ENCODE measurements at regions not wholly inside any gene's neighbourhood (a gene's known extent, or its start where the extent isn't known, plus 50 kb on each side); places are given as distances from the start of the nearest gene placed in this dataset.
A peak's percentile ranks its signal among the peaks of the same experiment; 100 is the strongest.

DNA sequence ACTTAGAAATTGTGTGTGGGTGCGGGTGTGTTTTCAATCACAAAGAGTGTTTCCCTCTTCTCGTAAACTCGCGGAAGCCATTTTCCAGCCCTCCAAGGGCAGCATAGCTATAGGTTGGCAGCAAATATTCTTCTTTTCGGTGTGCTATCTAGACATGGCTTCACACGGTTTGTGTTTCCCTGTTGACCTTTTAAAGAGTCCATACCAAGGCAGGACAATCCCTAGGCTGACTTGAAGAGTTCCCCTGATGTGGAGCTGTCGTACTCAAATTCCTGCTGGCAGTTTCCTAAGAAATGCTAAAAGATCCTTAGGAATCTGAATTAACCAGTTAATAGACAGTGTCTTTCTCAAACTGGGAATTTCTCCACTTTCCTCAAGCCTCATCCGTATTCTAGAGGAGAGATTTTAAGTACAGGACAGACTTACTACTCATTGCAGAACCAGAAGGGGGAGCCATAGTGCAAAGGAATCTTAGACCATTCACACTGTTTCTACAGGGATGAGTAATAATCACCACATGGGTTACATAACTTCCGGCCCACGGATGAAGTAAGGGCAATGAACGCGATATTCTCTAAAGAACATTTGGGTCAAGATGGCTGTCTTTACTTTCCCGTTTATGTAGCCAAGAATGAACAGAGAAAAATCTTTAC, 288.6 kb upstream of the ELAC2 start:
- no peak overlapping the region for H3K4me3 ChIP-seq (ENCODE audit: low read depth, low read length)
- TF ChIP-seq, protein P1, sequence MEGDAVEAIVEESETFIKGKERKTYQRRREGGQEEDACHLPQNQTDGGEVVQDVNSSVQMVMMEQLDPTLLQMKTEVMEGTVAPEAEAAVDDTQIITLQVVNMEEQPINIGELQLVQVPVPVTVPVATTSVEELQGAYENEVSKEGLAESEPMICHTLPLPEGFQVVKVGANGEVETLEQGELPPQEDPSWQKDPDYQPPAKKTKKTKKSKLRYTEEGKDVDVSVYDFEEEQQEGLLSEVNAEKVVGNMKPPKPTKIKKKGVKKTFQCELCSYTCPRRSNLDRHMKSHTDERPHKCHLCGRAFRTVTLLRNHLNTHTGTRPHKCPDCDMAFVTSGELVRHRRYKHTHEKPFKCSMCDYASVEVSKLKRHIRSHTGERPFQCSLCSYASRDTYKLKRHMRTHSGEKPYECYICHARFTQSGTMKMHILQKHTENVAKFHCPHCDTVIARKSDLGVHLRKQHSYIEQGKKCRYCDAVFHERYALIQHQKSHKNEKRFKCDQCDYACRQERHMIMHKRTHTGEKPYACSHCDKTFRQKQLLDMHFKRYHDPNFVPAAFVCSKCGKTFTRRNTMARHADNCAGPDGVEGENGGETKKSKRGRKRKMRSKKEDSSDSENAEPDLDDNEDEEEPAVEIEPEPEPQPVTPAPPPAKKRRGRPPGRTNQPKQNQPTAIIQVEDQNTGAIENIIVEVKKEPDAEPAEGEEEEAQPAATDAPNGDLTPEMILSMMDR (IDR thresholded peaks at IDR 0.05; ENCODE audit: insufficient read depth, low read depth, low read length): peak; percentile 77
- DNase-seq (ENCODE audit: low read depth): peak; percentile 90

- no peak overlapping the region for H3K4me3 ChIP-seq (ENCODE audit: low read depth, low read length)
- TF ChIP-seq, protein P1 (IDR thresholded peaks at IDR 0.05; ENCODE audit: insufficient read depth, low read depth, low read length): no peak
- DNase-seq (ENCODE audit: low read depth): no peak
Observed at GRCh38 chr17:13302983-13303382, 285.2 kb upstream of the ELAC2 start.

DNA sequence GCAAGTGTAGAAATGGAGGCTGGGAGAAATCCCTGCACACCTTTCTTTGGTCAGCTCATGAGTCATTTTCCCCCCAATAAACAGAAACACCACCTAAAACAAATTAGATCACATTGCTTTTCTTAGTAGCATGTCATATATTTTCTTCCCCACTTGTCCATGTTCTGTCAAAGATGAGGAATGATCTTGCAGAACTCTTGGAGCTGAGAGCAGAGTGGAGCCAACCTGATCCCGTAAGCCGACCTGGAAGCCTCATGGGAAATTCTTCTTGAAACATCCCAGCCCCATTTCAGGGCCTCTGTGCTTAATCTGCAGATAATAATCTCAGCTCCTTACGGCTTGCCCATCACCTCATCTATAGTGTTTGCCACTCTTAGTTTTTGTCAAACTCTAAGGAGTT, 284.6 kb upstream of the ELAC2 start:
- H3K4me3 ChIP-seq (ENCODE audit: low read depth, low read length): no peak overlapping the region
- TF ChIP-seq, protein P1 (IDR thresholded peaks at IDR 0.05; ENCODE audit: insufficient read depth, low read depth, low read length): no peak
- DNase-seq (ENCODE audit: low read depth): no peak

- TF ChIP-seq, protein P1 (IDR thresholded peaks at IDR 0.05; ENCODE audit: insufficient read depth, low read depth, low read length): no peak
- no peak overlapping the region for H3K4me3 ChIP-seq (ENCODE audit: low read depth, low read length)
- no peak for DNase-seq (ENCODE audit: low read depth)
Observed at GRCh38 chr17:13297183-13297582, 279.4 kb upstream of the ELAC2 start.

DNA sequence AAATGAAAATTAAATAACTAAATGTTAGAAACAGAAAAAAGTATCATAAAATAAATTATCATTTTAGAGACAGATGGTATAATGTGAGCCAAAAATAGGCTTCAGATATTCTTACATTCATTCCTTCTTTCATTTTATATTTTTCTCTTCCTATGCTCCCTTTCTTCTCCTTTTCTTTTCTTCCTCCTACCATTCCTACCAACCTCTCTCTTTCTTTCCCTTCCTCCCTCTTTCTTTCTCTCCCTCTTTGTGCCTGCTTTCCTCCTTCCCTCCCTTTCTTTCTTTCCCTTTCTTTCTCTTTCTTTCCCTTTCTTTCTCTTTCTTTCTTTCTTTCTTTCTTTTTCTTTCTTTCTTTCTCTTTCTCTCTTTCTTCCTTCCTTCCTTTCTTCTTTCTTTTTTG, 275.6 kb upstream of the ELAC2 start:
- no peak overlapping the region for H3K4me3 ChIP-seq (ENCODE audit: low read depth, low read length)
- TF ChIP-seq, protein P1 (IDR thresholded peaks at IDR 0.05; ENCODE audit: insufficient read depth, low read depth, low read length): no peak
- DNase-seq (ENCODE audit: low read depth): no peak

- no peak for DNase-seq (ENCODE audit: low read depth)
- H3K4me3 ChIP-seq (ENCODE audit: low read depth, low read length): no peak overlapping the region
- TF ChIP-seq, protein P1 (IDR thresholded peaks at IDR 0.05; ENCODE audit: insufficient read depth, low read depth, low read length): no peak
Observed at GRCh38 chr17:13292291-13292690, 274.5 kb upstream of the ELAC2 start.

DNA sequence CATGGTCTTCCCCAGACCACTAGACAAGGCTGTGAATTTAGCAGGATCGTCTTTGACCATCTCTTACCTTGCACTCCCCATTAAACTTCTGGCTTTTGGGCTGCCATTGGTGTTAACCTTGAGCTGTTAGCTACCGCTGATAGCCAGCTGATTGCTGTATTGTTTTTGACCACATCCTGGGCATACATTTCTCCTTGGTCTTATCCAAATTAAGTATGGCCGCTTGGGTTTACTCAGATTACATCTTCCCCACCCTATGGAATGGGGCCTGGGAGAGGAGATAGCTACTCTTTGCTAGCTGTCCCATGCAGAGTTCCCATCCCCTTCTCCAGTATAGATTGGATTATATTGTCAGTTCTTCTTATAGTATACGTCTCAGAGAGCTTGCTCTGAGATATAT, 270.4 kb upstream of the ELAC2 start:
- H3K4me3 ChIP-seq (ENCODE audit: low read depth, low read length): no peak overlapping the region
- TF ChIP-seq, protein P1 (IDR thresholded peaks at IDR 0.05; ENCODE audit: insufficient read depth, low read depth, low read length): no peak
- no peak for DNase-seq (ENCODE audit: low read depth)
